Nephron progenitor cell (in vitro differentiated cells): ENCODE measurements at regions not wholly inside any gene's neighbourhood (a gene's known extent, or its start where the extent isn't known, plus 50 kb on each side); places are given as distances from the start of the nearest gene placed in this dataset.

Experiments used
- DNase-seq: peaks from one replicate; pipeline ENCODE4 v3.0.0; 2021
- H3K27ac Mint-ChIP-seq: 2 replicates; pipeline ENCODE4 v1.8.0; 2021; ENCODE audit warnings: mild to moderate bottlenecking, moderate library complexity, mixed read lengths
- H3K27me3 Mint-ChIP-seq: 2 replicates; pipeline ENCODE4 v1.8.0; 2021; ENCODE audit warnings: mild to moderate bottlenecking, low read depth, mixed read lengths; ENCODE audit not compliant: poor library complexity
- H3K36me3 Mint-ChIP-seq: 2 replicates; pipeline ENCODE4 v1.8.0; 2021; ENCODE audit warnings: low read depth, mixed read lengths
- H3K4me1 Mint-ChIP-seq: 2 replicates; pipeline ENCODE4 v1.8.0; 2021; ENCODE audit warnings: mixed read lengths
- H3K4me3 Mint-ChIP-seq: 2 replicates; pipeline ENCODE4 v1.8.0; 2021; ENCODE audit warnings: mild to moderate bottlenecking, moderate library complexity, mixed read lengths
- H3K9me3 Mint-ChIP-seq: 2 replicates; pipeline ENCODE4 v1.8.0; 2021; ENCODE audit warnings: mild to moderate bottlenecking, moderate library complexity, mixed read lengths
- TF ChIP-seq, protein P1 (sequence below): fragments of 200-600 bp; sonication (generic); IDR thresholded peaks from 2 replicates; pipeline ENCODE4 v1.5.0; 2021; ENCODE audit warnings: antibody characterized with exemption

DNA sequence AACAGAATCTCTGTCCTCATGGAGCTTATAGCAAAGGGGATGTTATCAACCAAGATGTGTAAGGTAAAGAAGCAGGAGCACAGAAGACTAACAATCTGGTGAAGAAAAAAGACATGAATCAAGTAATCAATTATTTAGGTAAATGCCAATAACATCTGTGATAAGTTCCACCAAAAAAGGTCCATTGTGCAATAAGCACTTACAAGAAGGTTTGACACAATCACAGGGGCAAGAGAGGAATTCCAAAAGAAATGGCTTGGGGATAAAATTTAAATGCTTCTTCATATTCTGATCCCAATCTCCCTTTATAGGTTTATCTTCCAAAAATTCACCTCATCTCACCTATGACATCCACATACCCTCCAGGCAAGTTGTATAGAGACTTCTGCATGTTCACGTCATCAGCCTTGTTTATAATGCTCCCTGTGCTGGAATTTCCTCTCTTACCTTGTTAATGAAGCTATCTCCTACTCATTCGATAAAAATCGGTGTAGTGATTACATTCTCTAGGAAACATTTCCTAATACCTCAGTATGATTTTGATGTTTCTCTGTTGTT, 53.6 kb upstream of the DPT start:
- DNase-seq, result no peak
- no peak overlapping the region for H3K4me3 Mint-ChIP-seq
- H3K4me1 Mint-ChIP-seq, result no peaks in the 10 kb centered on the region
- H3K9me3 Mint-ChIP-seq, result no peaks in the 10 kb centered on the region
- TF ChIP-seq, protein P1, sequence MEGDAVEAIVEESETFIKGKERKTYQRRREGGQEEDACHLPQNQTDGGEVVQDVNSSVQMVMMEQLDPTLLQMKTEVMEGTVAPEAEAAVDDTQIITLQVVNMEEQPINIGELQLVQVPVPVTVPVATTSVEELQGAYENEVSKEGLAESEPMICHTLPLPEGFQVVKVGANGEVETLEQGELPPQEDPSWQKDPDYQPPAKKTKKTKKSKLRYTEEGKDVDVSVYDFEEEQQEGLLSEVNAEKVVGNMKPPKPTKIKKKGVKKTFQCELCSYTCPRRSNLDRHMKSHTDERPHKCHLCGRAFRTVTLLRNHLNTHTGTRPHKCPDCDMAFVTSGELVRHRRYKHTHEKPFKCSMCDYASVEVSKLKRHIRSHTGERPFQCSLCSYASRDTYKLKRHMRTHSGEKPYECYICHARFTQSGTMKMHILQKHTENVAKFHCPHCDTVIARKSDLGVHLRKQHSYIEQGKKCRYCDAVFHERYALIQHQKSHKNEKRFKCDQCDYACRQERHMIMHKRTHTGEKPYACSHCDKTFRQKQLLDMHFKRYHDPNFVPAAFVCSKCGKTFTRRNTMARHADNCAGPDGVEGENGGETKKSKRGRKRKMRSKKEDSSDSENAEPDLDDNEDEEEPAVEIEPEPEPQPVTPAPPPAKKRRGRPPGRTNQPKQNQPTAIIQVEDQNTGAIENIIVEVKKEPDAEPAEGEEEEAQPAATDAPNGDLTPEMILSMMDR, result no peak
- no peaks in the 10 kb centered on the region for H3K36me3 Mint-ChIP-seq
- peaks cover 10% of the 10 kb centered on the region for H3K27me3 Mint-ChIP-seq
- H3K27ac Mint-ChIP-seq, result no peak overlapping the region

DNA sequence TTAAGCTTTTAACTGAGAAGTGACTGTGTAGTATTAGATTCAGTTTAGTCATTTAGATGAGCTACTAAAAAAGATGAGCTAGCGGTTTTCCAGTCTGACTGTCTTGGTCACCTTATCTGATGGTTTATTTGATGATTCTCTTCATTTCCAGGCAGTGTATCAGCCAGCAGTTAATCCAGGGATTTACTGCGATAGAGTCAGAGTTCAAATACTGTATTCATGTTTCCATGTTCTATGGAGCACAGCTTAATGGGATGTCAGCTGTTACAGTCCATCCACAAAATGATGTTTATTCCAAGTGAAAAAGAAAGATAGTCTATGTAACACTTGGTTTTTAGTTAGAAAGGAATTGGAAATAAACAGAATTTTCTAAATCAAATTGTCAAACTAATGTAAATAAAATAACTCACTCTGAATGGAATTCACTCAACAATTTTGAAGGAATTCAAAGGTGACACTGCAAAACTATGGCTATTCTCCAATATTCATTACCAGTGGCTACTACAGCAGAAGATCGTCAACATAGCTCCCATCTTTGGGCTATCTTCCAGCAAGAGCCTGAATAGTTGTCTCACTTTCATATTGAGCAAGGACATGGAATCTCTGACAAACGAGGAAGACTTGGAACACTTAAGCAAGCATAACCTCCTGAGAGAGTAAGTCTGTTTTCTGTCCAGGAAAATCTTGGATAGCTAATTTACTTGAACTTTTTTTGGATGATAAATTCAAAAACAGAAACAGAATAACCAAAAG, 54.6 kb upstream of the DPT start:
- Mint-ChIP-seq H3K4me1 (no peaks in the 10 kb centered on the region), H3K9me3 (no peaks in the 10 kb centered on the region), H3K27me3 (peaks cover 7% of the 10 kb centered on the region), H3K4me3 (no peak overlapping the region), H3K36me3 (no peaks in the 10 kb centered on the region), H3K27ac (no peak overlapping the region)
- no peak for DNase-seq
- TF ChIP-seq, protein P1, result no peak

DNA sequence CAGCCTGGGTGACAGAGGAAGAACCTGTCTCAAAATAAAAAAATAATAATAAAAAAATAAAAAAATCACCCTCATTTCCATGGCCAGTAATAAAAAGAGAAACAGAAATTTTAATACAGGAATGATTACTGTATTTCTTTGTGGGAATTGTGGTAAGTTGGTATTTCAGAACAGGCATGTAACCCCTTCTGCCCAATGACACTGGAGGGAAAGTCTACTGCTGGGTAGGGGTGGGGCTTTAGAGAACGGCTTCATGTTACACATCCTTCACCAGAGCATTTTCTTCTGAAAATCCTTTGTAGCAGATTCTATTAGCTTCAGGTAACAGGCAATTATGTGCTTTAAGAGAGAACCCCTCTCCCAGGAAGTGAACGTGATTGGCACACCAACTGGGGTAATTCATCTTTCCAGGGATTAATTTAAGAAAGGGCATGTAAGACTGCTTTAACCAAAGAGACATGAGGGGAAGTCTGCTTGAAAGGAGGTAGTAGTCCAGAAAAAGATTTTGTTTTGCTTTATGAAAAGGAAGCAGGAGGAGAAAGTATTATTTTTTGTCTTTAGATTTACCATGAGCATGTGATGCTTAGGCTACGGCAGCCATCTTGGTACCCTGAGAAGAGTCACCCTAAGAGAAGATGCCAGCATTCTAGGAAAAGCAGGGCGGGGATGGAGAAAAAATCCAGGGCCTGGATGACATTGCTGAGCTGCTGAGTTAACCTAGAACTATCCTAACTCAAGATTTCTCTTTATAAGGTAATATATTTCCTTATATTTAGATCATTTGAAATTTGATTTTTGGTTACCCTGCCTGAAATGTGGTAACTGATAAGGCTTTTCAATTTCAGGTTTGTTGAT, 57.7 kb upstream of the DPT start:
- Mint-ChIP-seq H3K27me3 (peaks cover 3% of the 10 kb centered on the region), H3K9me3 (no peaks in the 10 kb centered on the region), H3K36me3 (no peaks in the 10 kb centered on the region), H3K4me1 (no peaks in the 10 kb centered on the region), H3K4me3 (no peak overlapping the region), H3K27ac (no peak overlapping the region)
- TF ChIP-seq, protein P1, result no peak
- DNase-seq, result no peak

DNA sequence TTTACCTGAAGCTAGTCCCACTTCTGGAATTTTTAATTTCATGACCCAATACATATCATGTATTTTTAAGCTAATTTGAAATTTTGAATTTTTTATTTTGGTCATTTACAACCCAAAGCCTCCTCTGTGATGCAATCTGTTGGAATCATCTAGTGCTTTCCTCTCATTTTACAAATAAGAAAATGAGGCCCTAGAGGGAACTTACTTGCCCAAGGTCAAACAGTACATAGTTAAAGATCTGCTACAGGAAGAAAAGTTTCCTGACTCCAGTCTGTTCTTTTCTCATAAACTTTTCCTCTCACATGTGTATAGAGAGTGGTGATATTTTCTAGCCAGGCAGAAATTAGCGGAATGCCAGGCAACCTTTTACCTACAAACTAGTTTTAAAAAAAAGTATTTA, 59.3 kb upstream of the DPT start:
- peaks cover 5% of the 10 kb centered on the region for H3K4me1 Mint-ChIP-seq
- DNase-seq, result no peak
- H3K9me3 Mint-ChIP-seq, result no peaks in the 10 kb centered on the region
- H3K4me3 Mint-ChIP-seq, result no peak overlapping the region
- H3K27ac Mint-ChIP-seq, result no peak overlapping the region
- H3K36me3 Mint-ChIP-seq, result no peaks in the 10 kb centered on the region
- TF ChIP-seq, protein P1, result no peak
- H3K27me3 Mint-ChIP-seq, result peaks cover 3% of the 10 kb centered on the region

DNA sequence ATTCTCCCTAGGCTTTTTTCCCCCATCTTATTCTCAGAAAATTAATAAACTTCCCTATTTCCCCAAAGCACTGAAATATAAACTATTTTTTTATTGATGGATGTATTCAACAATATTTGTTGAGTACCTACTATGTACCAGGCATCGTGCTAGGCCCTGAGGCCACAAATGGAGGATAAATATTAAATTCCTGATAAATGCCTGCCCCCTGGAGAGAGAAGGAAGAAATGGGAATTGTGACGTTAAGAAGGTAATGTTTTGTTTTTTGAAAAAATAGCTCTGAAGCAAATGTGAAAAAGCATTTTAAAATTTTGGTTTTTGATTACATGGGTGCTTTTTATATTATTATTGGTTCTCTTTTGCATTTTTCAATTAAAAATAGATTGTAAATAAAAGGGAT, 60.5 kb upstream of the DPT start:
- Mint-ChIP-seq H3K27me3 (peaks cover 3% of the 10 kb centered on the region), H3K27ac (no peak overlapping the region), H3K4me3 (no peak overlapping the region), H3K4me1 (peaks cover 6% of the 10 kb centered on the region), H3K36me3 (no peaks in the 10 kb centered on the region), H3K9me3 (no peaks in the 10 kb centered on the region)
- DNase-seq, result no peak
- TF ChIP-seq, protein P1, result no peak
